Kidney (tissue), 13 donors: ENCODE measurements at regions not wholly inside any gene's neighbourhood (a gene's known extent, or its start where the extent isn't known, plus 50 kb on each side); places are given as distances from the start of the nearest gene placed in this dataset.

Experiments
- DNase-seq, 5 donors: peaks; one replicate each; pipeline ENCODE4 v3.0.0-alpha.2; 2013 to 2020
- FAIRE-seq: peaks from 2 replicates; lab custom pipeline; 2012; peaks lifted over from hg19 to GRCh38; lab: Jason Lieb, UNC
- H3K27ac ChIP-seq, 2 donors: one replicate each; pipeline ENCODE4 v1.7.0; 2013; ENCODE audit warnings: low read depth in 2 of 2, low read length in 2 of 2, inconsistent platforms in 1 of 2
- H3K27me3 ChIP-seq: one replicate; pipeline ENCODE4 v1.7.1; 2013; ENCODE audit warnings: low read length, inconsistent platforms; ENCODE audit not compliant: control insufficient read depth, insufficient read depth
- H3K36me3 ChIP-seq, 3 donors: one replicate each; pipeline versions ENCODE4 v1.7.0 to v1.7.1; 2013; ENCODE audit warnings: low read length in 3 of 3, control low read depth in 1 of 3, inconsistent platforms in 1 of 3; ENCODE audit not compliant: insufficient read depth in 3 of 3, control insufficient read depth in 2 of 3
- H3K4me1 ChIP-seq, 3 donors: one replicate each; pipeline versions ENCODE4 v1.7.0 to v1.7.1; 2013; ENCODE audit warnings: low read length in 3 of 3, inconsistent platforms in 1 of 3, low read depth in 1 of 3; ENCODE audit not compliant: control insufficient read depth in 2 of 3, insufficient read depth in 2 of 3
- H3K4me3 ChIP-seq, 3 donors: one replicate each; pipeline versions ENCODE4 v1.7.0 to v1.8.1; 2013; ENCODE audit warnings: low read length in 3 of 3, control low read depth in 1 of 3, inconsistent platforms in 1 of 3
- H3K9ac ChIP-seq, 3 donors: one replicate each; pipeline versions ENCODE4 v1.7.0 to v1.7.1; 2013; ENCODE audit warnings: low read length in 3 of 3, control low read depth in 1 of 3, inconsistent platforms in 1 of 3
- H3K9me3 ChIP-seq, 3 donors: one replicate each; pipeline versions ENCODE4 v1.7.0 to v1.7.1; 2013; ENCODE audit warnings: low read length in 3 of 3, control low read depth in 1 of 3, inconsistent platforms in 1 of 3; ENCODE audit not compliant: control insufficient read depth in 2 of 3, insufficient read depth in 1 of 3
- intact Hi-C: fragments of 100-400 bp; cut with DNase I; formaldehyde crosslinking; loops from one replicate; pipeline ENCODE4 v1.11.1; 2022
- TF ChIP-seq, protein P1 (sequence below): IDR thresholded peaks from 3 replicates; pipeline ENCODE4 v1.5.1; 2012; ENCODE audit warnings: mild to moderate bottlenecking, moderate library complexity, borderline replicate concordance; ENCODE audit not compliant: insufficient read depth; ENCODE audit errors: extremely low read depth
- donor health status: control.
- donor health status: control.
- donor health status: control.
- donor health status: control.
- donor health status: control.
- donor health status: DM: yes; HTN: yes; CAD: no.
- donor health status: Normal renal cell carcinoma (clear cell type).

DNA sequence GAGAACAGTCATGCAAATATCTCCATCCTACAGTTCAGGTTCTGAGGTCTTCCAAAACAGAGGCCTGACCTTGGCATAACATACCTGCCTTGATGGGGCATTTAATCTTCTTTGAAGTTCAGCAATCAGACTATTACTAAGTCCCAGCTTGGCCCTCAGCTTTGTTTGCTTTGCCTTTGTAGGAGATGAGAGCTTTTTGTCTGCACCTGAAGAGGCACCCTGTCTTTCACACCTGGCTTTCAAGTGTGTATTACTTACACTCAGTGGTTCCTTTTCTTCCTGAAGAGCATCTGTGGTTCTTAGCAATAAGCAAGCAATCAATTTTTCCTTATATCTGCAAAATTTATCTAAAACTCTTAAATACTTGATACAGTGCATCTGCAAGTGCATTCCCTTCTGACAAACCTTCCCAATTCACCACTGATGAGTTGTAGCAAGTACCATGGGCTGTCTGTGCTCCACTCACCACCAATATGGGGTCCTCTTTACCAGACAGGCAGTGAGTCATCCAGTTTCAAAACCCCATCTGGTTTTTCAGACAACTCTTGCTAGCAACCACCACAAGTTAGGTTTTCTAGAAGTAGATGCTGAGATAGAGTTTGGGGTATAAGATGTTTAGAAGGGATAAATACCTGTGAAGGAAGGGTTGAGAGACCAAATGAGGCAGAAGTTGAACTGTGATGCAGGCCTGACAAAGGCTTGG lies 100.2 kb downstream of the HINT1 start:
- no peak overlapping the region for H3K4me3 ChIP-seq
- intact Hi-C loops: no loop called here
- TF ChIP-seq, protein P1, sequence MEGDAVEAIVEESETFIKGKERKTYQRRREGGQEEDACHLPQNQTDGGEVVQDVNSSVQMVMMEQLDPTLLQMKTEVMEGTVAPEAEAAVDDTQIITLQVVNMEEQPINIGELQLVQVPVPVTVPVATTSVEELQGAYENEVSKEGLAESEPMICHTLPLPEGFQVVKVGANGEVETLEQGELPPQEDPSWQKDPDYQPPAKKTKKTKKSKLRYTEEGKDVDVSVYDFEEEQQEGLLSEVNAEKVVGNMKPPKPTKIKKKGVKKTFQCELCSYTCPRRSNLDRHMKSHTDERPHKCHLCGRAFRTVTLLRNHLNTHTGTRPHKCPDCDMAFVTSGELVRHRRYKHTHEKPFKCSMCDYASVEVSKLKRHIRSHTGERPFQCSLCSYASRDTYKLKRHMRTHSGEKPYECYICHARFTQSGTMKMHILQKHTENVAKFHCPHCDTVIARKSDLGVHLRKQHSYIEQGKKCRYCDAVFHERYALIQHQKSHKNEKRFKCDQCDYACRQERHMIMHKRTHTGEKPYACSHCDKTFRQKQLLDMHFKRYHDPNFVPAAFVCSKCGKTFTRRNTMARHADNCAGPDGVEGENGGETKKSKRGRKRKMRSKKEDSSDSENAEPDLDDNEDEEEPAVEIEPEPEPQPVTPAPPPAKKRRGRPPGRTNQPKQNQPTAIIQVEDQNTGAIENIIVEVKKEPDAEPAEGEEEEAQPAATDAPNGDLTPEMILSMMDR: no peak
- no peaks in the 10 kb centered on the region for H3K4me1 ChIP-seq
- DNase-seq (no peak), FAIRE-seq (no peak)
- H3K36me3 ChIP-seq: no peaks in the 10 kb centered on the region
- H3K9me3 ChIP-seq: peaks cover 0 to 5% (median 2%) of the 10 kb centered on the region in 3 donors
- no peak overlapping the region for H3K27ac ChIP-seq
- no peak overlapping the region for H3K9ac ChIP-seq
- no peaks in the 10 kb centered on the region for H3K27me3 ChIP-seq

DNA sequence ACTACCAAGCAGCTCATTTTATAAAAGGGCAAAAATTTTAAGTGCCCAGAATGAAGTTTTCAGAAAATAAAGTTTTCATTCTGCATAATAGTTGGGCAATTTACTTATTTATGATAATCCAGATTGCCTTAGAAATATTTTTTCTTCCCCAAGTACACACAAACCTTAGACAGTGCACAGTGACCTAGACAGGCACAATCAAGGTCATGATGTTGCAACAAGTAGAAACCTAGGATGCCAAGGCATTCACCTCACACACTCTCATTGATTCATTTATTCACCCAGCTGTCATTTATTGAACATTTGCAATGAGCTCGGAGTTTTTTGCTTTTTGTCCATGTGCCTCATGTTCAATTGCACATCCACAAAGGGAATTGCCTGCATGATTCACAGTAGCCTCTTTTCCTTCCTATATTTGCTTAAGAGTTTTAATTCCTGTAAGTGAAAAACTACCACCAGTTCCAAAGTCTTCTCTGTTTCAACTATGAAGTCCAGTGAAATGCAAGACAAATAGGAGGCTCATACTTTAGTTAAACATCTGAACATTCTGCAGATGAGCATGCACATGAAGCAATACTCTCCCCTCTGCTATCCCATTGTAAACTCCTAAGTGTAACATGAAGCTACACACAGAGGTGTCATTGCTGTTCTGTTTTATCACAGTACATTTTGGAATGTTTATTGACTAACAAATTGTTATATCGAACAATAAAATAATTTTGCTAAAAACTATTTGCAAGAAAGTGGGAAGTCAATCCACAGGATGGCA lies 122.9 kb downstream of the HINT1 start:
- H3K9ac ChIP-seq: no peak overlapping the region
- TF ChIP-seq, protein P1: no peak
- intact Hi-C loops: no loop called here
- H3K4me3 ChIP-seq: no peak overlapping the region
- no peaks in the 10 kb centered on the region for H3K4me1 ChIP-seq
- DNase-seq: no peak
- H3K27ac ChIP-seq: no peak overlapping the region
- no peaks in the 10 kb centered on the region for H3K27me3 ChIP-seq
- peaks cover 0 to 6% (median 0%) of the 10 kb centered on the region in 3 donors for H3K9me3 ChIP-seq
- H3K36me3 ChIP-seq: no peaks in the 10 kb centered on the region
- no peak for FAIRE-seq

DNA sequence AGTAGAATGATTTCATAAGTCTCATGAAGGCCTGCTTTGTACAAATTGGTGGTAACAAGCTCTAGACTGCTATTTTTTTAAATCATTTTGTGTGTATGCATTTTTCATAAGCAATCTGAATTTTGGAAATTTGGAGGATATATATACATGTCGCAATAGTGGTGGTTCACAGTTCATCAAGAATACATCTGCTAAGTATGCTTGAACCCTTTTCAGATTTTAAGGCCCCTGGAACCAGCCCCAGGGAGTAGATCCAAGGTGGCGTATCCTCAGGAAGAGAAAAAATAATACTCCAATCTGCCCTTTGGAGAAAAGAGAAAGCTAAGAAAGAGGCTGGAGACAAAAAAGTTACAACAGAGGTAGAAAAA lies 141.6 kb downstream of the HINT1 start:
- H3K4me1 ChIP-seq: no peaks in the 10 kb centered on the region
- TF ChIP-seq, protein P1: no peak
- H3K27me3 ChIP-seq: no peaks in the 10 kb centered on the region
- intact Hi-C loops: no loop called here
- no peak for DNase-seq
- H3K9me3 ChIP-seq: no peaks in the 10 kb centered on the region
- H3K27ac ChIP-seq: no peak overlapping the region
- no peak overlapping the region for H3K9ac ChIP-seq
- FAIRE-seq: no peak
- no peaks in the 10 kb centered on the region for H3K36me3 ChIP-seq
- H3K4me3 ChIP-seq: no peak overlapping the region
